NCI-H2196 (cell line): ENCODE measurements at regions not wholly inside any gene's neighbourhood (a gene's known extent, or its start where the extent isn't known, plus 50 kb on each side); places are given as distances from the start of the nearest gene placed in this dataset.
A peak's percentile ranks its signal among the peaks of the same experiment; 100 is the strongest.
"Not testable (repeated sequence)": the region's sequence is repeated elsewhere in the genome, so short reads cannot be mapped to it uniquely, and the experiment has no call there.

Experiments used
- DNase-seq: peaks from one replicate; lab custom pipeline; 2025; ENCODE audit not compliant: unreplicated experiment; lab: John Stamatoyannopoulos, UW

- DNase-seq: no peak
Measured at GRCh38 chr6:113669606-113670005, 187.5 kb upstream of the MARCKS start.

- DNase-seq: no peak
Measured at GRCh38 chr6:113671421-113671820, 185.7 kb upstream of the MARCKS start.

GRCh38 chr6:113672491-113673149 lies 184.5 kb upstream of the MARCKS start:
- peak; percentile 22 for DNase-seq

- peak; percentile 43 for DNase-seq
Measured at GRCh38 chr6:113674075-113674474, 183.1 kb upstream of the MARCKS start.

- DNase-seq: no peak
Measured at GRCh38 chr6:113676057-113676456, 181.1 kb upstream of the MARCKS start.

- no peak for DNase-seq
Measured at GRCh38 chr6:113676968-113677367, 180.2 kb upstream of the MARCKS start.

GRCh38 chr6:113679051-113679450 lies 178.1 kb upstream of the MARCKS start:
- no peak for DNase-seq

- no peak for DNase-seq
Measured at GRCh38 chr6:113680301-113680700, 176.8 kb upstream of the MARCKS start.

GRCh38 chr6:113683968-113684367 lies 173.2 kb upstream of the MARCKS start:
- no peak for DNase-seq

GRCh38 chr6:113684382-113684901 lies 172.7 kb upstream of the MARCKS start:
- DNase-seq: no peak

GRCh38 chr6:113686049-113686448 lies 171.1 kb upstream of the MARCKS start:
- DNase-seq: no peak

- DNase-seq: not testable (repeated sequence)
Measured at GRCh38 chr6:113689620-113690019, 167.5 kb upstream of the MARCKS start.

GRCh38 chr6:113690281-113691259 lies 166.6 kb upstream of the MARCKS start:
- DNase-seq: peak; percentile 59

- DNase-seq: no peak
Measured at GRCh38 chr6:113691260-113691656, 165.9 kb upstream of the MARCKS start.

- no peak for DNase-seq
Measured at GRCh38 chr6:113693851-113694250, 163.3 kb upstream of the MARCKS start.

- no peak for DNase-seq
Measured at GRCh38 chr6:113694278-113695077, 162.7 kb upstream of the MARCKS start.

GRCh38 chr6:113695516-113695915 lies 161.6 kb upstream of the MARCKS start:
- DNase-seq: no peak

- DNase-seq: no peak
Measured at GRCh38 chr6:113696960-113697359, 160.2 kb upstream of the MARCKS start.

GRCh38 chr6:113697632-113698410 lies 159.3 kb upstream of the MARCKS start:
- DNase-seq: no peak

- no peak for DNase-seq
Measured at GRCh38 chr6:113699239-113699638, 157.9 kb upstream of the MARCKS start.
